HL-60/S4 (cell line): ENCODE measurements at regions not wholly inside any gene's neighbourhood (a gene's known extent, or its start where the extent isn't known, plus 50 kb on each side); places are given as distances from the start of the nearest gene placed in this dataset.
"Not testable (repeated sequence)": the region's sequence is repeated elsewhere in the genome, so short reads cannot be mapped to it uniquely, and the experiment has no call there.

Experiments
- in situ Hi-C: fragments of 300-500 bp; cut with MboI; formaldehyde crosslinking; loops from 2 replicates; pipeline ENCODE4 v1.14.3; 2022; ENCODE audit warnings: low sequenced_read_pairs

- in situ Hi-C loops, result no loop called here
Measured at GRCh38 chr2:60259781-60260180, 293.7 kb downstream of the BCL11A start.

- in situ Hi-C loops, result no loop called here
Measured at GRCh38 chr2:60252581-60253150, 300.8 kb downstream of the BCL11A start.

DNA sequence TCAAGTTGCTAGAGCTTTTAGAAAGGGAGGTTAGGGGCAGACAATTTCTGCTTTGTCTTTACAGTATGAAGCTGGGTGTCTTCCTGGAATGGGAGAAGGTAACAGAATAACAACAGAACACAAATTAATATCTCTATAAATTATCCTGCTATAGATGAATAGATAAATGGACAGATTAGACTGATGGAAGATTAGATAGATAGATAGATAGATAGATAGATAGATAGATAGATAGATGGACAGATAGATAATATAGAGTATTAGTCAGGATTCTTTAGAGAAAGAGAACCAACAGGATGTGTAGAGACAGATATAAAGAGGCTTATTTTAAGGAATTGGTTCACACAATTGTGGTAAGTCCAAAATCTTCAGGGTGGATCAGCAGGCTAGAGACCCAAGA lies 302.2 kb downstream of the BCL11A start:
- in situ Hi-C loops, result no loop called here

DNA sequence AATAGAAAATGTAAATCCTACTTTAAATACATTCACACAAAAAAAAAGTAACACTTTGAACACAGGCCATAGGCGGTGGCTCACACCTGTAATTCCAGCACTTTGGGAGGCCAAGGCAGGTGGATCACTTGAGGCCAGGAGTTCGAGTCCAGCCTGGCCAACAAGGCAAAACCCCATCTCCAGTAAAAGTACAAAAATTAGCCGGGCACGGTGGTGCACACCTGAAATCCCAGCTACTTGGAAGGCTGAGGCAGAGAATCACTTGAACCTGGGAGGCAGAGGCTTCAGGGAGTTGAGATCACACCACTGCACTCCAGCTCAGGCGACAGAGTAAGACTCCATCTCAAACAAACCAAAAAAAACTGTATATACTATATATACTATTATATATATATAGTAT lies 303.6 kb downstream of the BCL11A start:
- in situ Hi-C loops, result no loop called here

DNA sequence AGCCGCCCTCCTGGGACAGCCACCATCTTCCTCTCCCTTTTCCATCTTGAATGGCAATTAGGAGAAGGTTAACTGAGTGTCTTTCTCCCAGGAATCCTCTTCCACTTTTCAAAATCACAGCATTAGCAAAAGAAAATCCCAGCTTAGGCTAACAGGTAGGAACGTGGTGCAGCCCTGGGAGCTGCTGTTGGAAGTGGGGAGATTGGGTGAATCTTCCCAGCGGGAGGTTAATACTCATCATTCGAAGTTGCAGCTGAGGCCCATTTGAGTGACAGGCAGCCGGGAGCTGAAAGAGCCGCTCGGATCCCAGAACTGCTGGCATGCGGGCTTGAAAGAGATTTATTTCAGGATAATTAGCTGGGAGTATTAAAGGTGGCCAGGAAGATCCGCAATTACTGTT lies 306.0 kb downstream of the BCL11A start:
- in situ Hi-C loops, result no loop called here

DNA sequence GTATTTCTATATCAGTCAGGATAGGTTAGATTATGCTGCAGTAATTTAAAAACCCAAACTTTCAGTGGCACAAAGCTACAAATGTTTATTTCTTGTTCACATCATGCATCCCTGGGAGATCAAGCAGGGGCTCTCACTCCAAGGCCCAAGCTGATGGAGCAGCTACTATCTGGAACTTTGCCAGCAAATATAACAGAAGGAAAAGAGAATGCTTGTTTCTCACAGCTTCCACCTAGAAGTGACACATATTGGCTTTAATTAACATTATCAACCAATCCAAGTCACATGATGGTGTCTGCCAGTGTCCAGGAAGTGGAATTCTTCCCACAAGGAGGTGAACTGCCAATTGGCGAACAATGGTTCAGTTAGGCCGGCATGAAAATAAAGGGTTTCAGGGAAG lies 306.9 kb downstream of the BCL11A start:
- in situ Hi-C loops, result no loop called here

GRCh38 chr2:60234274-60234986 lies 319.0 kb downstream of the BCL11A start:
- in situ Hi-C loops, result no loop called here

- in situ Hi-C loops, result no loop called here
Measured at GRCh38 chr2:60230596-60230995, 322.9 kb downstream of the BCL11A start.

DNA sequence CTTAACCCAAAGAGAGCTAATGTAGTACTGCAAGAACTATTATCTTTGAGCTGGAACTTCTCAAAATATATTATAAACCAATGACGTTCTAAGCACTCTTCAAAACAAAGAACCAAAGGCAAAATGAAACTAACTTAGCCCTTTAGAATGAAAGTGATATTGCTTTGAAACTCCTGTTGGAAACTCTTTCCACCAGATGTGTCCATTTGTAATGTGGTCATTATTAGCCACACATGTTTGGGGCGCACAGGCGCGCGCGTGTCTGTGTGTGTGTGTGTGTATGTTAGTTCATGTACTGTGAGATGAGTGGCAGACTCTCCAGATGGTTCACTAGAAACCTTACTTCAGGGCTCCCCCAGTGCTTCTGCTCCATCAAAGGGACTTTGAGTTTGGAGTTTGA lies 323.4 kb downstream of the BCL11A start:
- in situ Hi-C loops, result no loop called here

DNA sequence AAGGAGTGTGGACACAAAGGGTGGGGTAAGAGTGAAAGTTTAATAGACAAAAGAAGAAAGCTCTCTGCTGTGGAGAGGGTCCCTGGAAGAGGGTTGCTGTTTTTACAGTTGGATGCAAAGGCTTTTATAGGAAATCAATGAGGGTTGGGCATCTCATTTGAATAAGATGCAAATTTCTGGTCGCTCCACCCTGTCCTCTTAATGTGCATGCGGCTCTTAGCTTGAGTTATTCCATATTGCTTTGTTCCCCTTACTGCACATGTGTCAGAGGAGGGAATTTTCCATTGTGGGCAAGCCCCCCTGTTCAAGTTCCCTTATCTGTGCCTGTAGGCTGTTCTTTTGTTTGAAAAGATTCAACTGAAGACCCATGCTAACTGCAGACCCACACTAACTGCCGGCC lies 326.5 kb downstream of the BCL11A start:
- in situ Hi-C loops, result no loop called here

GRCh38 chr2:60226191-60226590 lies 327.3 kb downstream of the BCL11A start:
- in situ Hi-C loops, result no loop called here

DNA sequence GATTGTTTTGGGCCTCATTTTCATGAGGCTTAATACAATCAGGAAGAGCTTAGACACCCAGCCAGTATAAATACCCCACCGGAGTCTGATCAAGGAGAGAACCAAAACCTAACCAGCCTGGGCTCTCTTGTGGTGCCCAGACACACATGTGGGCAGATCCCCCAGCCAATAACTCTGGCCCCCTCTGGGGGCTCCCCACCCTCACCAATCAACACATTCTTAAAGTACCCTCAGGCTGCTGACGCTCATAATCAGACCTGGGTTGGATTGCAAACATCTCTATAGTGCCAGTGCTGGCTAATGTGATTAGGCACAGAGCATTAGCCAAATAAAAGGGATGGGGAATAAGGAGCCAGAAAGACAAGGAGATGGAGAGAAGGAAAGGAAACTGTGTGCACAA lies 329.6 kb downstream of the BCL11A start:
- in situ Hi-C loops, result no loop called here

DNA sequence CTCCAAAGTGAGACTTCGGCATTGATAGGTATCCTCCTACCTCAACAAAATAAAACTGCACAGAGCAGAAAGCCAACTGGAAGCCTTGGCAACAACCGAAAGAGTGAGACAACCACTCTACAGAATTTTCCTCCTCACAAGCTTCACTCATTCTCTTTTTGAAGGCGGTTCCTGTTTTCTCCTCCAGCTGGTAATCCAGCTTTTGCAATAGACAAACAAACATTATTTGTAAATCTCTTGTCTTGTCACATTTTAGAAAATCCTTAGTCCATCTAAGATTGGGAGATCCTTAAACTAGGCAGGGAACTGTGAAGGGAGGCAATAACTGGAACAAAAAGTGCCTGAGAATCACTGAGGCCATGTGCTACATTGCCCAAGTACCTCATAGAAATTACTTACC lies 332.4 kb downstream of the BCL11A start:
- in situ Hi-C loops, result no loop called here

DNA sequence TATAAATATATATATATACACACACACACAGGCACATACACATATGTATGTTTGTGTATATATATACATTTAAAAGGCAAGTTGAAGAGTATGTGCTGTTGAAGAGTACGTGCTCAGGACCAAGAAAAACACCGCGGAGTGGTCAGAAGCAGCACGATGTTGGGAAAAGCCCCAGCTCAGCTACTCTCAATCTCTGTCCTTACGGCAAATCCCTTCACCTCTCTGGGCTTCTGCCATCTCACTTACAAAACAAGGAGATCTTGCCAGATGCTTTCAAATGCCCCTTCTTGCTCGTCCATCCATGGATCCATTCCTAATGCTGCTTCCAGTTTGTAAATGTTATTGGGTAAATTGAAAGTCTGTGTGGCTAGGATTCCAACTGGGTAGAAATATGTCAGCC lies 333.9 kb downstream of the BCL11A start:
- in situ Hi-C loops, result no loop called here

DNA sequence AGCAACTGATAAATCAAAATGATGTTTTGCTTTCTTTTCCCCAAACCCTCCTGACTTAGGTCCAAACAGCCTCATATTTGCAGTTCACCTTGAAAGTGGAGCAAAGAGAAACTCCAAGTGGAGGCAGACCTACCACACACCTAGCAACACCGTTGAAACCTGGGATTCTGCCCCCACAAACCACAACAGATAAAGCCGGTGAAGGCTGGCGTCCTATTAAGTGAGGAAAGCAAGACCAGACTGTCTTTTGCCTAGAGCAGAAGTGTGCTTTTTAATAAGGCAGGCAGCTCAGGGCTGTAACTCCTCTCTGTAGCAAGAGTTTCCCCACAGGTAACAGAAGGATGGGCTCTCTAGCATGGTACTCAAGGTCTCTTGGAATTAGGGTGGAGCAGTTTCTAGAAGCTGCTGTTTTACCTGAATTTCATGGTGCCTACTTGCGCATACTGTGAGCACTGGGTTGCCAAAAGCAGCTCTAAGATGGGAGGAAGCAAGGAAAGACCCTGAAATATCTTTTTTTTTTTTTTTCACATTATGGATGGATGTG lies 336.9 kb downstream of the BCL11A start:
- in situ Hi-C loops, result no loop called here

DNA sequence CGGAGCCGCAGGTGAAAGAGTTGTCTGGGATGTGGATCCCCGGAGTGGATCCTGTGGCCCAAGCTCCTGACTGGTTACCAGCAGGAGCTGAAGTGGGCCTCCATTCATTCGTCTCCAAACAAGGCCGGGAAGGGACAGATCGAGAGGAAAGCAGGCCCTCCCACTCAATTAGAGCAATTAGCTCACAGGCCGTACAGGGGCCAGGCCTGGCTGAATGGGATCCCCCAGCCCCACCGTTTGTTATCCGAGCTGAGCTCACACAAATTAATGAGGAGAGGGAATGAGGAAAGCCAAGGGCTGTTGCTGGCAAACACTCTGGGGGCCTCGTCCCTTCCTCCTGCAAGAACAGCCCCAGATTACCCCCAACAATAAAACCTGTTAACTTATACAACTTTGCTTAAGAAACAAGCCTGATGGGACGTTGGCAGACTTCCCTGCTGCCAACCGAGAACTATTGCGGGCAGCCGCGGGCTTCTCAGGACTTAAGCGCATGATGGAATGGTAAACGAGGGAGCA lies 338.0 kb downstream of the BCL11A start:
- in situ Hi-C loops, result no loop called here

DNA sequence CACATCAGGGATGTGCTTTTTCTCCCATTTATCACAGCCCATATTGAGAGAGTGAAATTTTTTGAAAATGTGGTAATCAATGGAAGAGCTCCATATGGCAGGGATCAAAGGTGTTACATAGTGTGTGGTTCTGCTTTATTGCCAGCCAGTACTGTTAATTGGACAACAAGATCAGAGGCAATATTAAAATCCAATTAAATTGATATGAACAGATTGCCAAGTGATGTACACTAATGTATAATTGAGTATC lies 338.9 kb downstream of the BCL11A start:
- in situ Hi-C loops, result no loop called here

- in situ Hi-C loops, result no loop called here
Measured at GRCh38 chr2:60213865-60214625, 339.4 kb downstream of the BCL11A start.

- in situ Hi-C loops, result no loop called here
Measured at GRCh38 chr2:60212181-60212945, 341.1 kb downstream of the BCL11A start.

DNA sequence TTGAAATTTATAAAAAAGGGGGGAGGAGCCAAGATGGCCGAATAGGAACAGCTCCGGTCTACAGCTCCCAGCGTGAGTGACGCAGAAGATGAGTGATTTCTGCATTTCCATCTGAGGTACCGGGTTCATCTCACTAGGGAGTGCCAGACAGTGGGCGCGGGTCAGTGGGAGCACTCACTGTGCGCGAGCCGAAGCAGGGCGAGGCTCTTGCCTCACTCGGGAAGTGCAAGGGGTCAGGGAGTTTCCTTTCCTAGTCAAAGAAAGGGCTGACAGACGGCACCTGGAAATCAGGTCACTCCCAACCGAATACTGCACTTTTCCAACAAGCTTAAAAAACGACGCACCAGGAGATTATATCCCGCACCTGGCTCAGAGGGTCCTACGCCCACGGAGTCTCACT lies 364.4 kb downstream of the BCL11A start:
- in situ Hi-C loops, result not testable (repeated sequence)

DNA sequence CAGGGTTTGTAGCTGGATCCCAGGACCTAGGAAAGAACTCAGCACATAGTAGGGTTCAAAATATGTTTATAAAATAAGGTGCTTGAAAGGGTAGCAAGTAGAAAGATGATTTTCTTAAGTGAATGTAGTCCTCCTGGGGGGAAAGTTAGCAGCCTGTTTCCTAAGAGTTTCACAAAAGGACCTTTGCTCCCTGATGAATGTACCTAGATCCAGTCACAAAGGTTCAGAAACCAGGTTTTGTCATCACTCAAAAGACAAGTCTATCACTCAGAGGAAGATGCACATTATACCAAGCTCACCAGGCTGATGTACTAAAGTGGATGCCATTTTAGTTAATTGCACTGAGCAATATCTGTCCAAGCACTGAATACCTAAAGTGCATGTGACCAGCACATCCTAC lies 378.2 kb downstream of the BCL11A start:
- in situ Hi-C loops, result no loop called here
